ENCODE measurements at regions not wholly inside any gene's neighbourhood (a gene's known extent, or its start where the extent isn't known, plus 50 kb on each side); places are given as distances from the start of the nearest gene placed in this dataset.

- DNase-seq (ENCODE audit: low spot score), result no peak
Measured at GRCh38 chr14:94924189-94924588, 154.3 kb upstream of the GSC start.

- no peak for DNase-seq (ENCODE audit: low spot score)
Measured at GRCh38 chr14:94923786-94924185, 153.9 kb upstream of the GSC start.

- DNase-seq (ENCODE audit: low spot score), result no peak
Measured at GRCh38 chr14:94922595-94923239, 152.8 kb upstream of the GSC start.

GRCh38 chr14:94921882-94922585 lies 152.1 kb upstream of the GSC start:
- peak; percentile 41 for DNase-seq (ENCODE audit: low spot score)

- no peak for DNase-seq (ENCODE audit: low spot score)
Measured at GRCh38 chr14:94921456-94921855, 151.5 kb upstream of the GSC start.

- DNase-seq (ENCODE audit: low spot score), result no peak
Measured at GRCh38 chr14:94919896-94920295, 150.0 kb upstream of the GSC start.

- DNase-seq (ENCODE audit: low spot score), result no peak
Measured at GRCh38 chr14:94918896-94919295, 149.0 kb upstream of the GSC start.

GRCh38 chr14:94917041-94917600 lies 147.2 kb upstream of the GSC start:
- DNase-seq (ENCODE audit: low spot score), result no peak

- DNase-seq (ENCODE audit: low spot score), result no peak
Measured at GRCh38 chr14:94914191-94914590, 144.3 kb upstream of the GSC start.

GRCh38 chr14:94907626-94908261 lies 137.8 kb upstream of the GSC start:
- no peak for DNase-seq (ENCODE audit: low spot score)

GRCh38 chr14:94906991-94907587 lies 137.2 kb upstream of the GSC start:
- DNase-seq (ENCODE audit: low spot score), result no peak

- no peak for DNase-seq (ENCODE audit: low spot score)
Measured at GRCh38 chr14:94906577-94906976, 136.7 kb upstream of the GSC start.

- DNase-seq (ENCODE audit: low spot score), result peak; percentile 78
Measured at GRCh38 chr14:94904636-94905035, 134.7 kb upstream of the GSC start.

GRCh38 chr14:94903883-94904282 lies 134.0 kb upstream of the GSC start:
- DNase-seq (ENCODE audit: low spot score), result no peak

GRCh38 chr14:94903338-94903737 lies 133.4 kb upstream of the GSC start:
- DNase-seq (ENCODE audit: low spot score), result no peak

- no peak for DNase-seq (ENCODE audit: low spot score)
Measured at GRCh38 chr14:94897561-94897960, 127.6 kb upstream of the GSC start.

GRCh38 chr14:94897082-94897481 lies 127.2 kb upstream of the GSC start:
- DNase-seq (ENCODE audit: low spot score), result peak; percentile 82

GRCh38 chr14:94893411-94894160 lies 123.7 kb upstream of the GSC start:
- no peak for DNase-seq (ENCODE audit: low spot score)

GRCh38 chr14:94890785-94891184 lies 120.9 kb upstream of the GSC start:
- no peak for DNase-seq (ENCODE audit: low spot score)

GRCh38 chr14:94889520-94890312 lies 119.8 kb upstream of the GSC start:
- DNase-seq (ENCODE audit: low spot score), result no peak

GRCh38 chr14:94888121-94888520 lies 118.2 kb upstream of the GSC start:
- no peak for DNase-seq (ENCODE audit: low spot score)
